ENCODE measurements at regions not wholly inside any gene's neighbourhood (a gene's known extent, or its start where the extent isn't known, plus 50 kb on each side); places are given as distances from the start of the nearest gene placed in this dataset.
"Not testable (repeated sequence)": the region's sequence is repeated elsewhere in the genome, so short reads cannot be mapped to it uniquely, and the experiment has no call there.

- not testable (repeated sequence) for H3K27me3 Mint-ChIP-seq (ENCODE audit: insufficient read depth, low read depth, poor library complexity); H3K4me1 Mint-ChIP-seq; H3K27ac Mint-ChIP-seq; DNase-seq (ENCODE audit: low spot score); H3K4me1 ChIP-seq (ENCODE audit: insufficient read depth); H2AFZ ChIP-seq; ATAC-seq; H3K4me3 ChIP-seq; H3K27me3 ChIP-seq (ENCODE audit: insufficient read depth); H3F3A ChIP-seq (replicated peaks; ENCODE audit: low read depth); H3K4me2 ChIP-seq; H3K36me3 ChIP-seq (ENCODE audit: insufficient read depth); H3K27ac ChIP-seq (ENCODE audit: low read depth); H3K79me2 ChIP-seq (replicated peaks; ENCODE audit: insufficient read depth); H4K20me1 ChIP-seq (replicated peaks; ENCODE audit: insufficient read depth); H3K9me2 ChIP-seq (ENCODE audit: insufficient read depth); H3K4me3 Mint-ChIP-seq
- Mint-ChIP-seq H3K9me3 (peaks cover 31% of the 10 kb centered on the region), H3K36me3 (ENCODE audit: low read depth) (peaks cover 14% of the 10 kb centered on the region)
Measured at GRCh38 chr6:14481946-14482345, 364.4 kb downstream of the CD83 start.

DNA sequence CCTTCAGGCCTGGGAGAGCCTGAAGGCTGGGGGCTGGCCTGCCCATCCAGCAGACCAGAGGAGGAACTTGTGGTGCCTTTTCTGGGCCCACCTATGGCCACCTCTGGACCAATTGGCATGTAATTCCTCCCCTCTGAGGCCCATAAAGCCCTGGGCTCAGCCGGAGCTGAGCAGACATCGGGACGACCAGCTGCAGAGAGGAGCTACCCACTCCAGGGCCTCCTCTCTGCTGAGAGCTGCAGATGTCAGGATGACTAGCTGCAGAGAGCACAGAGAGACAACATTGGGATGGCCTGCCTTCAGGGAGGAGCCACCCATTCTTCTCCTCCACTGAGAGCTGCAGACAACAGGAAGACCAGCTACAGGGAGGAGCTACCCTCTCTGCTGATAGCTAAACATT lies 370.1 kb downstream of the CD83 start:
- Mint-ChIP-seq H3K36me3 (ENCODE audit: low read depth) (peaks cover 14% of the 10 kb centered on the region), H3K9me3 (peaks cover 28% of the 10 kb centered on the region), H3K27me3 (ENCODE audit: insufficient read depth, low read depth, poor library complexity) (peaks cover 2% of the 10 kb centered on the region), H3K27ac (no peak overlapping the region), H3K4me1 (no peaks in the 10 kb centered on the region), H3K4me3 (no peak overlapping the region)
- no peaks in the 10 kb centered on the region for H3K79me2 ChIP-seq (replicated peaks; ENCODE audit: insufficient read depth)
- H3K36me3 ChIP-seq (ENCODE audit: insufficient read depth), result no peaks in the 10 kb centered on the region
- no peaks in the 10 kb centered on the region for H3K4me1 ChIP-seq (ENCODE audit: insufficient read depth)
- no peaks in the 10 kb centered on the region for H3F3A ChIP-seq (replicated peaks; ENCODE audit: low read depth)
- H3K9me2 ChIP-seq (ENCODE audit: insufficient read depth), result no peaks in the 10 kb centered on the region
- H4K20me1 ChIP-seq (replicated peaks; ENCODE audit: insufficient read depth), result no peaks in the 10 kb centered on the region
- no peak overlapping the region for H2AFZ ChIP-seq
- no peak overlapping the region for H3K4me3 ChIP-seq
- H3K27me3 ChIP-seq (ENCODE audit: insufficient read depth), result no peaks in the 10 kb centered on the region
- H3K4me2 ChIP-seq, result no peak overlapping the region
- ATAC-seq, result no peak
- TF ChIP-seq EZH2 (IDR thresholded peaks at IDR 0.05; ENCODE audit: low read depth, unreplicated experiment), result no peak
- TF ChIP-seq JUNB (IDR thresholded peaks at IDR 0.05; ENCODE audit: unreplicated experiment), result no peak
- no peak for DNase-seq (ENCODE audit: low spot score)
- H3K27ac ChIP-seq (ENCODE audit: low read depth), result no peak overlapping the region

GRCh38 chr6:14488180-14488579 lies 370.6 kb downstream of the CD83 start:
- Histone ChIP-seq H3F3A (replicated peaks; ENCODE audit: low read depth) (no peaks in the 10 kb centered on the region), H3K27ac (ENCODE audit: low read depth) (no peak overlapping the region), H3K27me3 (ENCODE audit: insufficient read depth) (no peaks in the 10 kb centered on the region), H3K4me1 (ENCODE audit: insufficient read depth) (no peaks in the 10 kb centered on the region), H3K36me3 (ENCODE audit: insufficient read depth) (no peaks in the 10 kb centered on the region), H3K79me2 (replicated peaks; ENCODE audit: insufficient read depth) (no peaks in the 10 kb centered on the region), H3K4me3 (no peak overlapping the region), H2AFZ (no peak overlapping the region), H4K20me1 (replicated peaks; ENCODE audit: insufficient read depth) (no peaks in the 10 kb centered on the region), H3K9me2 (ENCODE audit: insufficient read depth) (no peaks in the 10 kb centered on the region), H3K4me2 (no peak overlapping the region)
- H3K27ac Mint-ChIP-seq, result no peak overlapping the region
- peaks cover 14% of the 10 kb centered on the region for H3K36me3 Mint-ChIP-seq (ENCODE audit: low read depth)
- no peaks in the 10 kb centered on the region for H3K4me1 Mint-ChIP-seq
- DNase-seq (ENCODE audit: low spot score) (no peak), ATAC-seq (no peak)
- peaks cover 25% of the 10 kb centered on the region for H3K9me3 Mint-ChIP-seq
- H3K4me3 Mint-ChIP-seq, result no peak overlapping the region
- peaks cover 2% of the 10 kb centered on the region for H3K27me3 Mint-ChIP-seq (ENCODE audit: insufficient read depth, low read depth, poor library complexity)
- TF ChIP-seq, protein P1, sequence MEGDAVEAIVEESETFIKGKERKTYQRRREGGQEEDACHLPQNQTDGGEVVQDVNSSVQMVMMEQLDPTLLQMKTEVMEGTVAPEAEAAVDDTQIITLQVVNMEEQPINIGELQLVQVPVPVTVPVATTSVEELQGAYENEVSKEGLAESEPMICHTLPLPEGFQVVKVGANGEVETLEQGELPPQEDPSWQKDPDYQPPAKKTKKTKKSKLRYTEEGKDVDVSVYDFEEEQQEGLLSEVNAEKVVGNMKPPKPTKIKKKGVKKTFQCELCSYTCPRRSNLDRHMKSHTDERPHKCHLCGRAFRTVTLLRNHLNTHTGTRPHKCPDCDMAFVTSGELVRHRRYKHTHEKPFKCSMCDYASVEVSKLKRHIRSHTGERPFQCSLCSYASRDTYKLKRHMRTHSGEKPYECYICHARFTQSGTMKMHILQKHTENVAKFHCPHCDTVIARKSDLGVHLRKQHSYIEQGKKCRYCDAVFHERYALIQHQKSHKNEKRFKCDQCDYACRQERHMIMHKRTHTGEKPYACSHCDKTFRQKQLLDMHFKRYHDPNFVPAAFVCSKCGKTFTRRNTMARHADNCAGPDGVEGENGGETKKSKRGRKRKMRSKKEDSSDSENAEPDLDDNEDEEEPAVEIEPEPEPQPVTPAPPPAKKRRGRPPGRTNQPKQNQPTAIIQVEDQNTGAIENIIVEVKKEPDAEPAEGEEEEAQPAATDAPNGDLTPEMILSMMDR (conservative IDR thresholded peaks at IDR 0.05; ENCODE audit: low read depth in 2 of 2), result no peak
- TF ChIP-seq NANOG (IDR thresholded peaks at IDR 0.05; ENCODE audit: borderline replicate concordance) (no peak), POLR2AphosphoS5 (IDR thresholded peaks at IDR 0.05; ENCODE audit: low read depth) (no peak), ZNF331 (CRISPR knock-in tag; IDR thresholded peaks at IDR 0.05; ENCODE audit: low read depth) (no peak), CREB1 (CRISPR knock-in tag; IDR thresholded peaks at IDR 0.05; ENCODE audit: low read depth) (no peak), ZNF462 (CRISPR knock-in tag; IDR thresholded peaks at IDR 0.05) (no peak), ZNF114 (CRISPR knock-in tag; IDR thresholded peaks at IDR 0.05) (no peak)
- TF ChIP-seq, protein P2, sequence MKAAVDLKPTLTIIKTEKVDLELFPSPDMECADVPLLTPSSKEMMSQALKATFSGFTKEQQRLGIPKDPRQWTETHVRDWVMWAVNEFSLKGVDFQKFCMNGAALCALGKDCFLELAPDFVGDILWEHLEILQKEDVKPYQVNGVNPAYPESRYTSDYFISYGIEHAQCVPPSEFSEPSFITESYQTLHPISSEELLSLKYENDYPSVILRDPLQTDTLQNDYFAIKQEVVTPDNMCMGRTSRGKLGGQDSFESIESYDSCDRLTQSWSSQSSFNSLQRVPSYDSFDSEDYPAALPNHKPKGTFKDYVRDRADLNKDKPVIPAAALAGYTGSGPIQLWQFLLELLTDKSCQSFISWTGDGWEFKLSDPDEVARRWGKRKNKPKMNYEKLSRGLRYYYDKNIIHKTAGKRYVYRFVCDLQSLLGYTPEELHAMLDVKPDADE (IDR thresholded peaks at IDR 0.05), result no peak
